WTC11 (cell line): ENCODE measurements at regions not wholly inside any gene's neighbourhood (a gene's known extent, or its start where the extent isn't known, plus 50 kb on each side); places are given as distances from the start of the nearest gene placed in this dataset.

ENCODE experiments used
- ATAC-seq: fragments of 200-7000 bp; cut with Tn5 transposase; 2 replicates; pipeline ENCODE4 v1.10.0; 2021; ENCODE audit warnings: mild to moderate bottlenecking, moderate library complexity
- CTCF ChIA-PET: fragments of 300-600 bp; sonication (Branson Sonifier 250); formaldehyde crosslinking; loops from one replicate; lab custom pipeline; 2021; ENCODE audit warnings: antibody characterized with exemption; lab: Charles Lee
- POLR2A ChIA-PET: fragments of 350-600 bp; sonication (Branson Sonifier 250); formaldehyde crosslinking; loops from one replicate; lab custom pipeline; 2021; ENCODE audit warnings: antibody characterized with exemption; lab: Charles Lee
- DNase-seq: peaks from one replicate; pipeline ENCODE4 v3.0.0; 2021; ENCODE audit warnings: low spot score
- H3K27ac Mint-ChIP-seq: 2 replicates; pipeline ENCODE4 v1.8.0; 2021; ENCODE audit warnings: mixed read lengths
- H3K27me3 Mint-ChIP-seq: 2 replicates; pipeline ENCODE4 v1.8.0; 2021; ENCODE audit warnings: low read depth, mild to moderate bottlenecking, moderate library complexity, mixed read lengths
- H3K36me3 Mint-ChIP-seq: 2 replicates; pipeline ENCODE4 v1.8.0; 2021; ENCODE audit warnings: mixed read lengths
- H3K4me1 Mint-ChIP-seq: 2 replicates; pipeline ENCODE4 v1.8.0; 2022; ENCODE audit warnings: mixed read lengths
- H3K4me3 Mint-ChIP-seq: 2 replicates; pipeline ENCODE4 v1.8.0; 2021; ENCODE audit warnings: mild to moderate bottlenecking, moderate library complexity, mixed read lengths
- H3K9me3 Mint-ChIP-seq: 2 replicates; pipeline ENCODE4 v1.8.0; 2021; ENCODE audit warnings: mixed read lengths
- AFF4 ChIP-seq: sonication (generic); formaldehyde crosslinking; IDR thresholded peaks from 2 replicates; pipeline ENCODE4 v1.8.1; 2023; ENCODE audit warnings: mild to moderate bottlenecking, missing genetic modification reagents, borderline replicate concordance
- E2F4 ChIP-seq: sonication (generic); formaldehyde crosslinking; IDR thresholded peaks from 2 replicates; pipeline ENCODE4 v1.8.1; 2022; ENCODE audit warnings: low read depth, mild to moderate bottlenecking, moderate library complexity, missing genetic modification reagents, borderline replicate concordance
- FOXJ3 ChIP-seq: sonication (generic); formaldehyde crosslinking; IDR thresholded peaks from 2 replicates; pipeline ENCODE4 v1.9.0; 2021; ENCODE audit warnings: missing genetic modification reagents, mild to moderate bottlenecking, borderline replicate concordance
- GABPB1 ChIP-seq: sonication (generic); formaldehyde crosslinking; IDR thresholded peaks from 2 replicates; pipeline ENCODE4 v1.8.1; 2023; ENCODE audit warnings: mild to moderate bottlenecking, missing genetic modification reagents
- KAT7 ChIP-seq: sonication (generic); formaldehyde crosslinking; IDR thresholded peaks from 2 replicates; pipeline ENCODE4 v1.8.1; 2023; ENCODE audit warnings: missing genetic modification reagents, mild to moderate bottlenecking, borderline replicate concordance
- MXD4 ChIP-seq: fragments of 250-450 bp; sonication (Bioruptor Pico); IDR thresholded peaks from 2 replicates; pipeline ENCODE4 v1.8.0; 2021; ENCODE audit warnings: mild to moderate bottlenecking, moderate library complexity, borderline replicate concordance
- NFE2L1 ChIP-seq: sonication (generic); formaldehyde crosslinking; IDR thresholded peaks from 2 replicates; pipeline ENCODE4 v1.8.1; 2023; ENCODE audit warnings: missing genetic modification reagents
- RELA ChIP-seq: sonication (generic); formaldehyde crosslinking; IDR thresholded peaks from 2 replicates; pipeline ENCODE4 v1.8.1; 2022; ENCODE audit warnings: missing genetic modification reagents, mild to moderate bottlenecking, borderline replicate concordance
- SMAD4 ChIP-seq: sonication (generic); formaldehyde crosslinking; IDR thresholded peaks from 2 replicates; pipeline ENCODE4 v1.8.0; 2022; ENCODE audit warnings: mild to moderate bottlenecking, missing genetic modification reagents
- TEAD1 ChIP-seq: sonication (generic); formaldehyde crosslinking; IDR thresholded peaks from 2 replicates; pipeline ENCODE4 v1.8.0; 2022; ENCODE audit warnings: mild to moderate bottlenecking, missing genetic modification reagents
- USF1 ChIP-seq: sonication (generic); formaldehyde crosslinking; IDR thresholded peaks from 2 replicates; pipeline ENCODE4 v1.8.0; 2022; ENCODE audit warnings: mild to moderate bottlenecking, missing genetic modification reagents
- ZBTB21 ChIP-seq: sonication (generic); formaldehyde crosslinking; IDR thresholded peaks from 2 replicates; pipeline ENCODE4 v1.8.1; 2023; ENCODE audit warnings: mild to moderate bottlenecking, missing genetic modification reagents, borderline replicate concordance
- ZMAT4 ChIP-seq: fragments of 250-450 bp; sonication (Bioruptor Pico); IDR thresholded peaks from 2 replicates; pipeline ENCODE4 v1.9.0; 2021; ENCODE audit warnings: mild to moderate bottlenecking
- ZNF219 ChIP-seq: sonication (generic); formaldehyde crosslinking; IDR thresholded peaks from 2 replicates; pipeline ENCODE4 v1.8.0; 2023; ENCODE audit warnings: missing genetic modification reagents, mild to moderate bottlenecking, borderline replicate concordance
- ZNF281 ChIP-seq: sonication (generic); formaldehyde crosslinking; IDR thresholded peaks from 2 replicates; pipeline ENCODE4 v1.8.0; 2023; ENCODE audit warnings: mild to moderate bottlenecking, missing genetic modification reagents

GRCh38 chr7:85520175-85520574, 333.3 kb upstream of the SEMA3D start:
- no peaks in the 10 kb centered on the region for H3K36me3 Mint-ChIP-seq

More at GRCh38 chr7:85520175-85520574, 333.3 kb upstream of the SEMA3D start:
- CTCF ChIA-PET: interaction anchor here (1.1 kb wide), 1 partner anchor 310 kb away, joined by 3 read pairs; no protein-coding TSS in a partner anchor
- H3K9me3 Mint-ChIP-seq: no peaks in the 10 kb centered on the region
- H3K4me1 Mint-ChIP-seq: no peaks in the 10 kb centered on the region
- DNase-seq: no peak
- ATAC-seq: no peak
- H3K27ac Mint-ChIP-seq: no peak overlapping the region
- POLR2A ChIA-PET: no interaction called here
- TF ChIP-seq ZNF219 (CRISPR knock-in tag) (no peak), FOXJ3 (CRISPR knock-in tag) (no peak), AFF4 (CRISPR knock-in tag) (no peak), ZMAT4 (CRISPR knock-in tag) (no peak), USF1 (no peak), TEAD1 (CRISPR knock-in tag) (no peak), KAT7 (CRISPR knock-in tag) (no peak), MXD4 (no peak), ZBTB21 (CRISPR knock-in tag) (no peak), NFE2L1 (CRISPR knock-in tag) (no peak), E2F4 (CRISPR knock-in tag) (no peak), SMAD4 (CRISPR knock-in tag) (no peak), ZNF281 (CRISPR knock-in tag) (no peak), GABPB1 (CRISPR knock-in tag) (no peak), RELA (CRISPR knock-in tag) (no peak)
- TF ChIP-seq, all 79 proteins: peak for 0
- Mint-ChIP-seq H3K4me3 (no peak overlapping the region), H3K27me3 (no peaks in the 10 kb centered on the region)
